ENCODE measurements at regions not wholly inside any gene's neighbourhood (a gene's known extent, or its start where the extent isn't known, plus 50 kb on each side); places are given as distances from the start of the nearest gene placed in this dataset.
A peak's percentile ranks its signal among the peaks of the same experiment; 100 is the strongest.

DNA sequence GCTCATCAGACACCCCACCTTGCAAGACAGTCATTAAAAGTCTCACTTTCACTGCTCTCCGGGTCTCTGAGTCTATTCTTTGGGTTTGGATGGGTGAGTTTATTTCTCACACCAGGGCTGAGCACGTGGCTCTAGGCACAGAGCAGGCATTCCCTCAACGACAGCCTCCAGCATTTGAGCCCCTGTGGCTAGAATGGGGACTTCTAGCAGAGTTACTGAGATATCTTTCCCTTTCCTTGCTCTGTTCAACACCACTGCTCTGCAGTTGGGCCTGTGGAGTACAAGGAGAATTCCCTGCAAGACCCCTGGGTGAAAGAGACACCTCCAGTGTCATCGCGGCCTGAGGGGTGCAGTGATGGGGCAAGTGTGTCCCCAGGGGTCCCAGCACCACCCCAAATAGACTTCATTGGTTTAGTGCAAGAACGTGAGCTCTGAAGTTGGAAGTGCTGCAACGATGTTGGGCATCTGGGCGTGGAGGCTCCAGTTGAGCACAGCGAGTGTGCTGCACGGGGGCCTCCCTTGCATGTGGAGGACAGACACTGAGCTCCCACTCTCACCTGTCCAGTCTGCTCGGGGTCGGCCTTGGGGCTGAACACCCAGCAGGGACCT lies 184.1 kb upstream of the HS6ST1 start:
- Histone ChIP-seq H3K79me2 (ENCODE audit: low read depth) (no peaks in the 10 kb centered on the region), H2AFZ (no peak overlapping the region), H3K9me3 (ENCODE audit: insufficient read depth, low read depth) (no peaks in the 10 kb centered on the region), H3K4me1 (replicated peaks; ENCODE audit: insufficient read depth) (0 out of 2 replicates have a peak, but pooled peaks cover 5% of the 10 kb centered on the region), H3K27me3 (ENCODE audit: insufficient read depth, low read depth) (no peaks in the 10 kb centered on the region), H4K20me1 (ENCODE audit: insufficient read depth) (no peaks in the 10 kb centered on the region), H3K27ac (no peak overlapping the region), H3F3A (ENCODE audit: insufficient read depth, low read depth) (no peaks in the 10 kb centered on the region), H3K9me2 (ENCODE audit: insufficient read depth) (no peaks in the 10 kb centered on the region), H3K4me2 (no peak overlapping the region), H3K4me3 (no peak overlapping the region), H3K36me3 (ENCODE audit: low read depth) (no peaks in the 10 kb centered on the region)
- no TSS peak for BruUV-seq (replicated peaks)
- intact Hi-C loops (cut with micrococcal nuclease; ENCODE audit: unreplicated experiment): no loop called here
- TF ChIP-seq EZH2 (IDR thresholded peaks at IDR 0.05; ENCODE audit: low read depth): no peak
- TF ChIP-seq, protein P1, sequence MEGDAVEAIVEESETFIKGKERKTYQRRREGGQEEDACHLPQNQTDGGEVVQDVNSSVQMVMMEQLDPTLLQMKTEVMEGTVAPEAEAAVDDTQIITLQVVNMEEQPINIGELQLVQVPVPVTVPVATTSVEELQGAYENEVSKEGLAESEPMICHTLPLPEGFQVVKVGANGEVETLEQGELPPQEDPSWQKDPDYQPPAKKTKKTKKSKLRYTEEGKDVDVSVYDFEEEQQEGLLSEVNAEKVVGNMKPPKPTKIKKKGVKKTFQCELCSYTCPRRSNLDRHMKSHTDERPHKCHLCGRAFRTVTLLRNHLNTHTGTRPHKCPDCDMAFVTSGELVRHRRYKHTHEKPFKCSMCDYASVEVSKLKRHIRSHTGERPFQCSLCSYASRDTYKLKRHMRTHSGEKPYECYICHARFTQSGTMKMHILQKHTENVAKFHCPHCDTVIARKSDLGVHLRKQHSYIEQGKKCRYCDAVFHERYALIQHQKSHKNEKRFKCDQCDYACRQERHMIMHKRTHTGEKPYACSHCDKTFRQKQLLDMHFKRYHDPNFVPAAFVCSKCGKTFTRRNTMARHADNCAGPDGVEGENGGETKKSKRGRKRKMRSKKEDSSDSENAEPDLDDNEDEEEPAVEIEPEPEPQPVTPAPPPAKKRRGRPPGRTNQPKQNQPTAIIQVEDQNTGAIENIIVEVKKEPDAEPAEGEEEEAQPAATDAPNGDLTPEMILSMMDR (conservative IDR thresholded peaks at IDR 0.05): no peak
- POLR2A ChIA-PET (ENCODE audit: unreplicated experiment): interaction anchor here (0.7 kb wide), 1 partner anchor 77 kb away, joined by 3 read pairs; no protein-coding TSS in a partner anchor
- no peak for DNase-seq
- CTCF ChIA-PET: no interaction called here

DNA sequence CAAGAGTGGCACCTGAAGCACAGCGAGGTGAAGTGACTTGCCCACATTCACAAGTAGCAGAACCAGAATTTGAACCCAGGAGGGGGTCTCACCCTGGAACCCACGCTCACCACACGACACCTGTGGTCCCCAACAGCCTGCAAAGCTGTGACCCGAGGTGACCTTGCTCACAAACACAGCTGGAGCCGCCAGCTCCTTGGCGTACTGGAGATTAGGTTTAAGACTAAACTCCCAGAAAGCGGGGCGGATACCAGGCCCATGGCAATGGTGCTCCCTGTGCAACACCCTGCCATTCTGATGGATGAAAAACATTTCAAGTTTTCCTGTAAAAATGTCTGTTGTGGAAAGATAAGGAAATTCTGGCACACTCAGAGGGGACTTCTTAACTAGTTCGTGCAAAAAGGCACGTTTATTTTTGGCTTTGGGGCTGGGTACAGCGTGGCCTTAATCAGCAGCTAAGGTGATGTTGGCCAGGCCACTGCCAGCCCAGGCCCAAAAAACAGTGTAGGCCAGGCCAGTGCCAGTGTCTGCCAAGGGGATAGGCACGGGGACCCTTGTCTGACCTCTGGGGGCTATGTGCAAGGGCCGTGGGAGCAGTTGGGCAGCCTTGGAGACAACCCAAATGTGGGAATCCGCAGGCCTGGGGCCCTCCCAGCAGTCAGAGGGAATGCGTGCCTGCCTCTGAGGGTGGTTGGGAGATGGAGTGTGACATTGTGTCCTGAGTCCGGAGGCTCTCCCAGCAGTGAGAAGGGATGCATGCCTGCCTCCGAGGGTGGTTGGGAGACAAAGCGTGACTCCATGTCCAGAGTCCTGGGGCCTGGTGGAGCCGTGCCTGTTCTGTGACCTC lies 185.0 kb upstream of the HS6ST1 start:
- CTCF ChIA-PET: no interaction called here
- no TSS peak for BruUV-seq (replicated peaks)
- Histone ChIP-seq H3K4me1 (replicated peaks; ENCODE audit: insufficient read depth) (0 out of 2 replicates have a peak, but pooled peaks cover 5% of the 10 kb centered on the region), H3K4me2 (no peak overlapping the region), H3K9me3 (ENCODE audit: insufficient read depth, low read depth) (no peaks in the 10 kb centered on the region), H2AFZ (no peak overlapping the region), H3K9me2 (ENCODE audit: insufficient read depth) (no peaks in the 10 kb centered on the region), H3F3A (ENCODE audit: insufficient read depth, low read depth) (no peaks in the 10 kb centered on the region), H3K27ac (no peak overlapping the region), H3K79me2 (ENCODE audit: low read depth) (no peaks in the 10 kb centered on the region), H3K4me3 (no peak overlapping the region), H3K27me3 (ENCODE audit: insufficient read depth, low read depth) (no peaks in the 10 kb centered on the region), H3K36me3 (ENCODE audit: low read depth) (no peaks in the 10 kb centered on the region), H4K20me1 (ENCODE audit: insufficient read depth) (no peaks in the 10 kb centered on the region)
- POLR2A ChIA-PET (ENCODE audit: unreplicated experiment): no interaction called here
- TF ChIP-seq, protein P1 (conservative IDR thresholded peaks at IDR 0.05): no peak
- TF ChIP-seq EZH2 (IDR thresholded peaks at IDR 0.05; ENCODE audit: low read depth): no peak
- no peak for DNase-seq
- intact Hi-C loops (cut with micrococcal nuclease; ENCODE audit: unreplicated experiment): no loop called here

DNA sequence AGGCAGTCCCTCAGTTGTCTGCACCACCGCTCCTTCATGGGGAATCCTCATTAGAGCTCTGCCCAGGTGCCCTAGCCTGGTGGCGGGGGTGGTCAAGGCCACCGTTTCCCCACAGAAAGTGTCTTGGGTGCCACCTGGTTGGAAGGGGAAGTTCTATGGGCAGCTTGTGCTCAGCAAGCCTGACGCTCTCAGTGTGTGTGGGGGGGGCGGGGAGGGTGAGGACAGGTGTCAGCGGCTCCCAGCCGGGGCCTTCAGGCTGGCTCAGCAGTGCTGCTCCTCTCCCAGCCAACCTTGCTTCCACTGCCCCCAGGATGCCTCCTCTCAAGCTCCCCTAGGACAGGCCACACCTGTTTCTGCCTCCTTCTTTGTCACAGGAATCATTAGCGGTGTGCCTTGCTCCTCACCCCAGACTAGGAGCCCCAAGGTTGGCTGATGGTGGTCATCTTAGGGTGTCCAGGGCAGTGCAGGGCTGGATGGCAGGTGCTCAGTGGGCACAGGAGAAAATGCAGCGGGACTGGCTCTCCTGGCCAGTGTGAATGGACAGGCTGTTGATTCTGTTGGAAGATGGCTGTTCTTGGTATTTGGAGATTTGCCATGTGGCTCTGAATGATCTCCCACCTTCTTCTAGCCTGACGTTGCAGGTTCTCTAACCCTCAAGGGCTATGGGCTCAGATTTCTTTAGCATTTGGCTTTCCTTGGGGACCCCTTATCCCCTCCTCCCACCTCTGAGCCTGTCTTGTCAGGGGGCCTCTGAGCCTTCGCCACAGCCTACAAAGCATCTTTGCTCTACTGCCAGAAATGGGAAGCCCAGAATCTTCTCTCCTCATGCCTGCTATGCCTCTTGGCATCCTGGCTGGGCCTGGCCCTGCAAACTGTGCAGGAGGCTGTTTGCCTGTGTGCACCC lies 185.8 kb upstream of the HS6ST1 start:
- Histone ChIP-seq H2AFZ (no peak overlapping the region), H3K4me2 (no peak overlapping the region), H3K79me2 (ENCODE audit: low read depth) (no peaks in the 10 kb centered on the region), H4K20me1 (ENCODE audit: insufficient read depth) (no peaks in the 10 kb centered on the region), H3K4me3 (no peak overlapping the region), H3K27me3 (ENCODE audit: insufficient read depth, low read depth) (no peaks in the 10 kb centered on the region), H3K36me3 (ENCODE audit: low read depth) (no peaks in the 10 kb centered on the region), H3K9me2 (ENCODE audit: insufficient read depth) (no peaks in the 10 kb centered on the region), H3F3A (ENCODE audit: insufficient read depth, low read depth) (no peaks in the 10 kb centered on the region), H3K9me3 (ENCODE audit: insufficient read depth, low read depth) (no peaks in the 10 kb centered on the region), H3K27ac (no peak overlapping the region), H3K4me1 (replicated peaks; ENCODE audit: insufficient read depth) (0 out of 2 replicates have a peak, but pooled peaks cover 5% of the 10 kb centered on the region)
- no peak for TF ChIP-seq EZH2 (IDR thresholded peaks at IDR 0.05; ENCODE audit: low read depth)
- TF ChIP-seq, protein P1 (conservative IDR thresholded peaks at IDR 0.05): no peak
- intact Hi-C loops (cut with micrococcal nuclease; ENCODE audit: unreplicated experiment): no loop called here
- peak in 1 of 2 experiments; percentile 31 for DNase-seq
- CTCF ChIA-PET: no interaction called here
- no TSS peak for BruUV-seq (replicated peaks)
- POLR2A ChIA-PET (ENCODE audit: unreplicated experiment): interaction anchor here (0.5 kb wide), 1 partner anchor 33 kb away, joined by 6 read pairs; no protein-coding TSS in a partner anchor
